ENCODE measurements at regions not wholly inside any gene's neighbourhood (a gene's known extent, or its start where the extent isn't known, plus 50 kb on each side); places are given as distances from the start of the nearest gene placed in this dataset.
A peak's percentile ranks its signal among the peaks of the same experiment; 100 is the strongest.

DNA sequence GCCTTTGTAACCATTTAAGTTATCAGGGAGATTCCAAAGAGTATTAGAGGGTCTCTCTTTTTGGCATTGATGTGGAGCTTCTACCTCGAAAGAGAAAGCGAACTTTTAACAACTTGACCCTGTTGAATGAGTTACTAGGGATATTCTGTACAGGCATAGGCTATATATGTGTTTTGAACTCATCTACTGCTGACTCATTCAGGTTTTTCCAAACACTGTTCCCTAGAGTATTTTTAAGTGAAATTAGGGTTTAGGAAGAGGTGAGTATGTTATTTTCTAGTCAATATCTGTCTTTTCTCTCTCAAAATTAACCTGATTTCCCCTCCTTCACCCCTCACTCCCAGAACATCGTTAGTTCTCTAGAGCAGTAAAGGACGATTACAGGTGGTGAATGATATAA is 228.1 kb upstream of the C2CD4B start:
- DNase-seq (ENCODE audit: low read depth) = no peak
- TF ChIP-seq, protein P1, sequence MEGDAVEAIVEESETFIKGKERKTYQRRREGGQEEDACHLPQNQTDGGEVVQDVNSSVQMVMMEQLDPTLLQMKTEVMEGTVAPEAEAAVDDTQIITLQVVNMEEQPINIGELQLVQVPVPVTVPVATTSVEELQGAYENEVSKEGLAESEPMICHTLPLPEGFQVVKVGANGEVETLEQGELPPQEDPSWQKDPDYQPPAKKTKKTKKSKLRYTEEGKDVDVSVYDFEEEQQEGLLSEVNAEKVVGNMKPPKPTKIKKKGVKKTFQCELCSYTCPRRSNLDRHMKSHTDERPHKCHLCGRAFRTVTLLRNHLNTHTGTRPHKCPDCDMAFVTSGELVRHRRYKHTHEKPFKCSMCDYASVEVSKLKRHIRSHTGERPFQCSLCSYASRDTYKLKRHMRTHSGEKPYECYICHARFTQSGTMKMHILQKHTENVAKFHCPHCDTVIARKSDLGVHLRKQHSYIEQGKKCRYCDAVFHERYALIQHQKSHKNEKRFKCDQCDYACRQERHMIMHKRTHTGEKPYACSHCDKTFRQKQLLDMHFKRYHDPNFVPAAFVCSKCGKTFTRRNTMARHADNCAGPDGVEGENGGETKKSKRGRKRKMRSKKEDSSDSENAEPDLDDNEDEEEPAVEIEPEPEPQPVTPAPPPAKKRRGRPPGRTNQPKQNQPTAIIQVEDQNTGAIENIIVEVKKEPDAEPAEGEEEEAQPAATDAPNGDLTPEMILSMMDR (conservative IDR thresholded peaks at IDR 0.05; ENCODE audit: low read length) = no peak
- H3K4me3 ChIP-seq (ENCODE audit: low read length) = peak overlapping the region; percentile 97

DNA sequence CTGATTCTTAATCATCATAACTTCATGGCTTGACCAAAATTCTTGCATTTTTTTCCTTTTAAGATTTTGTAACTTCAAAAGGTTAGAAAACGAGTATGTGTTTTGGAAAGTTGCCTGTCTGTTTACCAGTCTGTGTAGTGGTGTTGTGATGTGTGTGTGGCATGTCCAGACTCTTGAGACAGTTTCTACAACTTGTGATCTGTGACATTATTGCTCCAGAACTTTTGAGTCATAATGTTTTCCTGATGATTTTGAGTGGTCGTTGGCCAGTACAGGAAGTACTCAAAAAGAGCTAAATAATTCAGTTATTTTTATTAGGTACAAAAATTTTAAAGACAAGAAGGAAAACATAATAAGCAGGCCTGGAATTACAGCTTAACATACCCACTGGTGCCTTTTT is 229.0 kb upstream of the C2CD4B start:
- TF ChIP-seq, protein P1 (conservative IDR thresholded peaks at IDR 0.05; ENCODE audit: low read length) = no peak
- no peak overlapping the region for H3K4me3 ChIP-seq (ENCODE audit: low read length)
- DNase-seq (ENCODE audit: low read depth) = peak; percentile 35

DNA sequence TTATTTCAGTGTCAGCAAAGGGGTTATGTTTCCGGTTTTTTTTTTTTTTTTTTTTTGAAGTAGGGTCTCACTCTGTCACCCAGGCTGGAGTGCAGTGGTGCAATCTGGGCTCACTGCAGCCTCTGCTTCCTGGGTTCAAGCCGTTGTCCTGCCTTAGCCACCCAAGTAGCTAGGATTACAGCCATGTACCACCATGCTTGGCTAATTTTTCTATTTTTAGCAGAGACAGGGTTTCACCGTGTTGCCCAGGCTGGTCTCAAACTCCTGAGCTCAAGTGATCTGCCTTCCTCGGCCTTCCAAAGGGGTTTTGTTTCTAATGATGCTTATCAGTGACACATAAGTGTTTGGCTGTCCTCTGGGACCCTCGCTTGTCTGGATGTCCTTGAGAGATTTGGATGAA is 235.7 kb upstream of the C2CD4B start:
- no peak for DNase-seq (ENCODE audit: low read depth)
- TF ChIP-seq, protein P1 (conservative IDR thresholded peaks at IDR 0.05; ENCODE audit: low read length) = no peak
- H3K4me3 ChIP-seq (ENCODE audit: low read length) = no peak overlapping the region

DNA sequence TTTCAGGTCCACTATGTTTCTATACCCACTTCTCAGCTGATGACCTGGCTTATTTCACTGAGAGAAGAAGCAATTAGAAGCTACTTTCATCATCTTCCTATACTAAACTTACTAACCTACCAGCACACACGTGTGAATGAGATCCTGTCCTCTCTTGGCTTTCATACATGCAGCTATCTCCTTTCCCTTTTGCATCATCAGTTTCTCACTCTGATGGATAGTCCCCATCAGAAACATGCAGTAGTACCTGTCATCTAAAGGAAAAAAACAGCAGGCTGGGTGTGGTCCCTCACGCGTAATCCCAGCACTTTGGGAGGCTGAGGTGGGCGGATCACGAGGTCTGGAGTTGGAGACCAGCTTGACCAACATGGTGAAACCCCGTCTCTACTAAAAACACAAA is 237.6 kb upstream of the C2CD4B start:
- no peak for DNase-seq (ENCODE audit: low read depth)
- no peak overlapping the region for H3K4me3 ChIP-seq (ENCODE audit: low read length)
- TF ChIP-seq, protein P1 (conservative IDR thresholded peaks at IDR 0.05; ENCODE audit: low read length) = no peak

DNA sequence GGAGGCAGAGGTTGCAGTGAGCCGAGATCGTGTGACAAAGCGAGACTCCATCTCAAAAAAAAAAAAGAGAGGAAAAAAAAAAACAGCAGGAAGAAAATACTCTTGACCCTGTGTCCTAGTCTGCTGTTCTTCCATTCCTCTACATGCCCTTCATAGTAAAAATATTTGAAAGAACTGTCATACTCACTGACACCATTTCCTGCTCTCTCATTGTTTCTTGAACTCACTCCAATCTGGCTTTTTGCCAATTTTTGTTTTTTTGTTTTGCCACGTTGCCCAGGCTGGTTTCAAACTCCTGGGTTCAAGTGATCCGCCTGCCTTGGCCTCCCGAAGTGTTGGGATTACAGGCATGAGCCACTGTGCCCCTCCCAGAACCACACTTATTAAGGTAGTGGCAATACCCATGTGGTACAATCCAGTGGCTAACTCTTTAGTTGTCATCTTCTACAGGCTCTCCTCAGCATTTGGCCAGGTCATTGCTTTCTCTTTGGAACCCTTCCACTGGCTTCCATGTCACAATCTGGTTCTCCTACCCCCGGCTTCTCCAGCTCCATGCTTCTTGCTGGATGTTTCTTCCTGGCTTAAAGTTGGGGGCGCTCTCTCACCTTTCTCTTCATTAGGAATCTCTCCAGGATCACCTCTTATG is 238.2 kb upstream of the C2CD4B start:
- no peak overlapping the region for H3K4me3 ChIP-seq (ENCODE audit: low read length)
- DNase-seq (ENCODE audit: low read depth) = peak; percentile 85
- TF ChIP-seq, protein P1 (conservative IDR thresholded peaks at IDR 0.05; ENCODE audit: low read length) = no peak

DNA sequence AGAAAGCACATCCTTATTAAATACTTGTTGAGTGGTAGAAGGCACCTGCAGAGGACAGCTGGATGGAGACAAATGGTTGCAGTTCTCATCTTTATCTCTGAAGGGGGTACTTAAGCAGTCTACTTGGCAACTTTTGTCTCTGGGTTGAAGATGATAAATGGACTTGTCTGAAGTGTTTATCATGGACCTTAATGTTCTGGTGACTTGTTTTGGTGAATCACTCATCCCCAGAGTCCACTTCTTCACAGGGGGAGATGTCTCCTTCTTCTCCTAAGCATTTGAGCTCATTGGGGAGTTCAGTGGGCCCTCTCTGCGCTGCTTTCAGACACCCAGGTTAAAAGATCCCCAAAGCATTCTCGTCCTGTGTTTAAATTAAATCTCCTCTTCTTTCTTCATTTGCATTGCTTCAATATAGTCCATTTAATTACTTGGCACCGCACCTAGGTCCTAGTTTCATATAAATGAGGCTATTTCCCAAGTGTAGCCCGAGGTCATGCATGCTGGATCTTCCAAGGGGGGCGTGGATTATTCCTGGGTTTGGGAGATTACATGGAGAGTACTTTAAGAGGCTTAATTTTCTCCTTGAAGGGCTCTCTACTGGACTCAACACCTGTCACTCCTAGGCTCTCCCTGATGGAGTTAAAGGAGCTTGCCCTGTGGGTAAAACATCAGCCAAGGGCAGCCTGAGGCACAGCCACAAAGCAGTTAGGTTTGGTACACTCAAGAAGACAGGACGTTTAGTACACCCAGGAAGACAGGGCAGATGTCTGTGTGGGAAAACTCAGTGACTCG is 239.3 kb upstream of the C2CD4B start:
- TF ChIP-seq, protein P1 (conservative IDR thresholded peaks at IDR 0.05; ENCODE audit: low read length) = no peak
- H3K4me3 ChIP-seq (ENCODE audit: low read length) = no peak overlapping the region
- no peak for DNase-seq (ENCODE audit: low read depth)
